ENCODE measurements at regions not wholly inside any gene's neighbourhood (a gene's known extent, or its start where the extent isn't known, plus 50 kb on each side); places are given as distances from the start of the nearest gene placed in this dataset.

- no peak for TF ChIP-seq CTCF (IDR thresholded peaks at IDR 0.05; ENCODE audit: low read depth, low read length)
- no peak for TF ChIP-seq EZH2phosphoT487 (IDR thresholded peaks at IDR 0.05; ENCODE audit: low read depth)
Observed at GRCh38 chr16:86927699-86928098, 349.4 kb downstream of the FOXL1 start.
